ENCODE measurements at regions not wholly inside any gene's neighbourhood (a gene's known extent, or its start where the extent isn't known, plus 50 kb on each side); places are given as distances from the start of the nearest gene placed in this dataset.

DNA sequence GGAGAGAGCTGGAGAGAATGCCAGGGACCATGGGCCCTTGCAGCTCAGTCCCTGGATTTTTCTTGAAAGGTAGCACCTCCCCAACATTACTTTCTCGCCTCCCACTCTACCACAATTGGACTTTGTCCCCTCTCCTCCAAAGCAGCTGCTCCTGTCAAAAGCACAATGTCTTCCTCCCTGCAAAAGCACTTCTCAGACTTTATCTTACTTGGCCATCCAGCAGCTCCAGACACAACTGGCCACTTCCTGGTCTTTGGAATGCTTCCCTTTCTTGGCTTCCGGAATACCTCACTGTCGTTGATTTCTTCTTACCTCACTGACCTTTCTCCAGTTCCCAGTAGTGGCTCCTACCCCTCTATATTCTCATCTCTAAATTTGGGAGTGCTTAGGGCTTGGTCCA is 134.6 kb upstream of the PROK2 start:
- TF ChIP-seq, protein P1, sequence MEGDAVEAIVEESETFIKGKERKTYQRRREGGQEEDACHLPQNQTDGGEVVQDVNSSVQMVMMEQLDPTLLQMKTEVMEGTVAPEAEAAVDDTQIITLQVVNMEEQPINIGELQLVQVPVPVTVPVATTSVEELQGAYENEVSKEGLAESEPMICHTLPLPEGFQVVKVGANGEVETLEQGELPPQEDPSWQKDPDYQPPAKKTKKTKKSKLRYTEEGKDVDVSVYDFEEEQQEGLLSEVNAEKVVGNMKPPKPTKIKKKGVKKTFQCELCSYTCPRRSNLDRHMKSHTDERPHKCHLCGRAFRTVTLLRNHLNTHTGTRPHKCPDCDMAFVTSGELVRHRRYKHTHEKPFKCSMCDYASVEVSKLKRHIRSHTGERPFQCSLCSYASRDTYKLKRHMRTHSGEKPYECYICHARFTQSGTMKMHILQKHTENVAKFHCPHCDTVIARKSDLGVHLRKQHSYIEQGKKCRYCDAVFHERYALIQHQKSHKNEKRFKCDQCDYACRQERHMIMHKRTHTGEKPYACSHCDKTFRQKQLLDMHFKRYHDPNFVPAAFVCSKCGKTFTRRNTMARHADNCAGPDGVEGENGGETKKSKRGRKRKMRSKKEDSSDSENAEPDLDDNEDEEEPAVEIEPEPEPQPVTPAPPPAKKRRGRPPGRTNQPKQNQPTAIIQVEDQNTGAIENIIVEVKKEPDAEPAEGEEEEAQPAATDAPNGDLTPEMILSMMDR (IDR thresholded peaks at IDR 0.05), result no peak

DNA sequence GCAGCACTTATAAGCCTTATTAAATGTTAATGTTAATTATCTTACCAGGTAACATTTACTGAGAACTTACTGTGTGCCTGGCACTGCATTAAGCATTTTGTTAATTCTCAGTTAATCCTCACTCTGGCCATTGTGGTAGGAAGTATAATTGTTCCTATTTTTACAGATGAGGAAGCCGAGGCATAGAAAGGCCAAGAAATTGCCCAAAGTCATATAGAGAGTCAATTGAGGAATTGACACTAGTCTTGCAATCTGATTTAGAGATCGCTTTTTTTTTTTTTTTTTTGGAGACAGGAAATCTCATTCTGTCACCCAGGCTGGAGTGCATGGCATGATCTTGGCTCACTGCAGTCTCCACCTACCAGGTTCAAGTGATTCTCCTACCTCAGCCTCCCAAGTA is 132.6 kb upstream of the PROK2 start:
- TF ChIP-seq, protein P1 (IDR thresholded peaks at IDR 0.05), result no peak

DNA sequence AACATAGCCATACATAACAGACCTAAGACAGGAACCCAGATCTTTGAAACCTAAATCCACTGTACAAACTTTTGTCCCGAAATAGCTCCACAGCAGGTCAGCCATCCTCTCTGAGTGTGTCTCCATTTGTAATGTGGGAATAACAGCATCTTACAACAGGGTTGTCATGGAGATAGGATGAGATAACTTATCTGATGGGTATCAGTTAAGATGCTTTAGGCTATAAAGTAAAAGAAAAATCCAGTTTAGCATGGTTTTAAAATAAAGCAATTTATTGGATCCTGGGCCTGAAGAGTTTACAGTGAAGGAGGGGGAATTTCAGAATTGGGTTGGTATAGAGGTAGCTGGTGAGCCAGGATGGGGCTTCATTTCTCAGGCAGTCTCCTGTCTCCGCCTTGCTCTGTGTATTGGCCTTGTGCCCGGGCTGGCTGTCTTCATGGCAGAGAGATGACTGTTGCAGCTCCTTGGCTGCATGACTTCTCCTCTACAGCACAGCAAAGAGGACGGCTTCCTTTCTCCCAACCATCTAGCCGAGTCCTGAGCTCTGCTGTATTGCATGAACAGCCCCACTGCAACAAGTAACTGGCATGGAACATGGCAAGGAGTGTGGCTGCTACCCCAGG is 131.9 kb upstream of the PROK2 start:
- TF ChIP-seq, protein P1 (IDR thresholded peaks at IDR 0.05), result no peak

DNA sequence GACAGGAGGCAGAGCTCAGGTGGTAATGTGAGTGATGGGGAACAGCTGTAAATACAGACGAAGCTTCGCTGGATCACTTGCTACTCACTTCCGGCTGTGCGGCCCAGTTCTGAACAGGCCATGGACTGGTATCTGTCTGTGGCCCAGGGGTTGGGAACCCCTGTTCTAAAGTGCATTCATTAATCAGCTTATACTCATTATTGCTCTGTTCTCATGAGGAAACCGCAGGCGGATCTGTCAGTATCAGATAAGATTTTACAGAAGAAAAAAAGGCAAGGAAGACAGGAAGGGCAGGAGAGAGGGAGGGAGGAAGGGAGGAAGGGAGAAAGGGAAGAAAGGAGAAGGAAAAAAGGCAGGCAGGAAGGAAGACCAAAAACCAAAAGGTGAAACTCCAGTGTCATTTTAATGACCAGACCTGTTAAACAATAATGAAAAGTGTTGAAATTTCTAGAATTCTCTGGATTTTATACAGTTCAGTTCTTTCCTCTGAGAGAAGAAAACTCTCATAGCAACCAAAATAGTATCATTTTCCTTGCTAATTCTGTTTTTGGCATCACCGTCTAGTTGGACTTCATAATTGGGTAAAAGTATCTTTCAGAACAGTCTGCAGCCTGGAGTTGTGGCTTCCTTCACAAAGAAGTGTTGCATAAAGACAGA is 128.0 kb upstream of the PROK2 start:
- TF ChIP-seq, protein P1 (IDR thresholded peaks at IDR 0.05), result no peak

DNA sequence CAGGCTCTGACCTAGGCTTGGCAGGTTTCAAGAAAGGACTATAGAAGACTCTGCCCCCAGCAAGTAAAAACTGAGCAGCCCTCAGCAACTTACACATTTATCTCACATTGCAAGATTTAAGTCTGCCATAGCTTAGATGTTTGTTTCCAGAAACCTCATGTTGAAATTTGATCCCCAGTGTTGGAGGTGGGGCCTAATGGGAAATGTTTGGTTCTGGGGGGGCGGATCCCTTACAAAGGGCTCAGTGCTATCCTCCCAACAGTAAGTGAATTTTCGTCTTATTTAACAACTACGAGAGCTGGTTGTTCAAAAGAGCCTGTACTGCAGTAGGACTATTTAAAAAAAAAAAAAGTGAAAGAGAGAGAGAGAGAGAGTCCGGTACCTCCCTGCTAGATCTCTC is 125.2 kb upstream of the PROK2 start:
- TF ChIP-seq, protein P1 (IDR thresholded peaks at IDR 0.05), result no peak

DNA sequence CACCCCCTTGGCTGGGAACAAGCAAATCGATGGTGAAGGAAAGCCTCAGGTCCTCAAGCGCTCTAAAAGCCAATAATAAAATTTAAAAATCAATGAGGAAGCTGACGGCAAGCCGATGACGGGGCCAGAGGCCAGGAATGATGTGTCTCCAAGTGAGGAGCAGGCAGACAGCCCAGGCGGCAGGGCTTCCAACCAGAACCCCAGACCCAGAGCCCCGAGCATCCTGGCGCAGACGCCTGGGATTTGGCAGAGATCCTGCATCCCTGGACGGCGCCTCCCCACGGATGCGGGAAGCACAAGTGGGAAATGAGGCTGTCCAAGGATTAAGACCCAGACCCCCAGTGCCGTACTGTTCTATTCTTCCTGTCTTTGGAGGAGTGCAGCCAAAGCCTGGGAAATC is 123.0 kb upstream of the PROK2 start:
- TF ChIP-seq, protein P1 (IDR thresholded peaks at IDR 0.05), result no peak

DNA sequence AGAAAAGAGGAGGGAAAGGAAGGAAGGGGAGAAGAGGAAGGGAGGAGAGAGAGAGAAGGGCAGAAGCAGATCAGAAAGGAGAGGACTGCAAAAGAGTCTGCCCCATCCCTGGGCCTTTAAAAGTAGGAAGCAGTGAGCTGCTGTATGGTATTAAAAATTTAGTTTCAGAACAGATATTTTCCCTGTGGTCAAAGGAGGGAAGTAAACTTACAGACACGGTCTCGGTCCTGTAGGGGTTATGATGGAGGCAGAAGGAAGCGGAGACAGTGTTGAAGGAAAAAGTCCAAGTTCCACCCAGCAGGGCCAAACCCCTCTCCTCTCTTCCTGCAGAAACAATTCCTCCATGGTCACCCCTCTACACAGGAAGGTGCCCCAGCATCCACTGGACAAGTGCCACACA is 122.0 kb upstream of the PROK2 start:
- TF ChIP-seq, protein P1 (IDR thresholded peaks at IDR 0.05), result no peak
